Coronary artery (tissue), 2 donors: ENCODE measurements at regions not wholly inside any gene's neighbourhood (a gene's known extent, or its start where the extent isn't known, plus 50 kb on each side); places are given as distances from the start of the nearest gene placed in this dataset.

Experiments used
- DNase-seq: peaks from one replicate; pipeline ENCODE4 v3.0.0-alpha.2; 2017; ENCODE audit warnings: low spot score
- H3K27ac ChIP-seq, 2 donors: fragments of 200-600 bp; sonication (generic); one replicate each; pipeline ENCODE4 v1.5.1; 2016 to 2019
- H3K4me3 ChIP-seq: fragments of 200-600 bp; sonication (generic); 2 replicates; pipeline ENCODE4 v1.5.1; 2016; ENCODE audit warnings: mild to moderate bottlenecking, moderate library complexity
- CTCF ChIP-seq: fragments of 200-600 bp; sonication (generic); IDR thresholded peaks from one replicate; pipeline ENCODE4 v1.5.1; 2019; ENCODE audit warnings: antibody characterized with exemption

- no peak for TF ChIP-seq CTCF
- no peak overlapping the region for H3K27ac ChIP-seq
- DNase-seq: no peak
Measured at GRCh38 chr10:58955615-58956014, 220.8 kb upstream of the PHYHIPL start.

GRCh38 chr10:58956926-58957325, 219.5 kb upstream of the PHYHIPL start:
- Histone ChIP-seq H3K27ac (no peak overlapping the region), H3K4me3 (no peak overlapping the region)
- TF ChIP-seq CTCF: no peak
- DNase-seq: no peak

More at GRCh38 chr10:58955615-58956014, 220.8 kb upstream of the PHYHIPL start:
- no peak overlapping the region for H3K4me3 ChIP-seq

- H3K4me3 ChIP-seq: no peak overlapping the region
- H3K27ac ChIP-seq: no peak overlapping the region
- TF ChIP-seq CTCF: no peak
- DNase-seq: no peak
Measured at GRCh38 chr10:58957517-58957916, 218.9 kb upstream of the PHYHIPL start.

- no peak for DNase-seq
- no peak overlapping the region for H3K4me3 ChIP-seq
Measured at GRCh38 chr10:58963101-58963534, 213.3 kb upstream of the PHYHIPL start.

GRCh38 chr10:58963723-58964124, 212.7 kb upstream of the PHYHIPL start:
- TF ChIP-seq CTCF: no peak
- no peak overlapping the region for H3K27ac ChIP-seq
- H3K4me3 ChIP-seq: no peak overlapping the region
- DNase-seq: no peak

More at GRCh38 chr10:58963101-58963534, 213.3 kb upstream of the PHYHIPL start:
- no peak overlapping the region for H3K27ac ChIP-seq
- TF ChIP-seq CTCF: no peak

- no peak for DNase-seq
- TF ChIP-seq CTCF: no peak
- no peak overlapping the region for H3K4me3 ChIP-seq
- H3K27ac ChIP-seq: no peak overlapping the region
Measured at GRCh38 chr10:58965855-58966254, 210.6 kb upstream of the PHYHIPL start.

- Histone ChIP-seq H3K27ac (no peak overlapping the region), H3K4me3 (no peak overlapping the region)
- DNase-seq: no peak
- TF ChIP-seq CTCF: no peak
Measured at GRCh38 chr10:58967551-58968388, 208.7 kb upstream of the PHYHIPL start.
